ENCODE measurements at regions not wholly inside any gene's neighbourhood (a gene's known extent, or its start where the extent isn't known, plus 50 kb on each side); places are given as distances from the start of the nearest gene placed in this dataset.

DNA sequence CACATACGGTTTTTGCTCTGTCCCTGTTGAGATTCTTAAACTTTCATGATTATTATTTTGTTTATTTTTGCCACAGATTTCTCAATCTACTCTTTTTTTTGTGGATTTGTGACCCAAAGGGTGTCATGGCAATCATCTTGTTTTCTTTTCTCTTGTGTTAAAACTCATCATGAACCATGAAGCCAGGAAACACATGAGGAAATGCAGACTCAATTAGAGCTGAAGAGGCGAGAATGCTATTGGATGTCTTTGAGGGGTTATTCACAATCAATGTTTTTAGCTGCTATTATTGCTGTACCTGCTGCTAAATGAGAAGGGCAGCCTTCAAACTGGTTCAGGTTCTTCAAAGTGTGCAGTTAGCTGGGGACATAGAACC lies 99.5 kb upstream of the MMADHC start:
- TF ChIP-seq, protein P1, sequence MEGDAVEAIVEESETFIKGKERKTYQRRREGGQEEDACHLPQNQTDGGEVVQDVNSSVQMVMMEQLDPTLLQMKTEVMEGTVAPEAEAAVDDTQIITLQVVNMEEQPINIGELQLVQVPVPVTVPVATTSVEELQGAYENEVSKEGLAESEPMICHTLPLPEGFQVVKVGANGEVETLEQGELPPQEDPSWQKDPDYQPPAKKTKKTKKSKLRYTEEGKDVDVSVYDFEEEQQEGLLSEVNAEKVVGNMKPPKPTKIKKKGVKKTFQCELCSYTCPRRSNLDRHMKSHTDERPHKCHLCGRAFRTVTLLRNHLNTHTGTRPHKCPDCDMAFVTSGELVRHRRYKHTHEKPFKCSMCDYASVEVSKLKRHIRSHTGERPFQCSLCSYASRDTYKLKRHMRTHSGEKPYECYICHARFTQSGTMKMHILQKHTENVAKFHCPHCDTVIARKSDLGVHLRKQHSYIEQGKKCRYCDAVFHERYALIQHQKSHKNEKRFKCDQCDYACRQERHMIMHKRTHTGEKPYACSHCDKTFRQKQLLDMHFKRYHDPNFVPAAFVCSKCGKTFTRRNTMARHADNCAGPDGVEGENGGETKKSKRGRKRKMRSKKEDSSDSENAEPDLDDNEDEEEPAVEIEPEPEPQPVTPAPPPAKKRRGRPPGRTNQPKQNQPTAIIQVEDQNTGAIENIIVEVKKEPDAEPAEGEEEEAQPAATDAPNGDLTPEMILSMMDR (IDR thresholded peaks at IDR 0.05), result no peak
- no peak for TF ChIP-seq SIN3A (IDR thresholded peaks at IDR 0.05; ENCODE audit: borderline replicate concordance, insufficient read depth, low read depth, low read length)
